Smooth muscle cell (in vitro differentiated cells): ENCODE measurements at regions not wholly inside any gene's neighbourhood (a gene's known extent, or its start where the extent isn't known, plus 50 kb on each side); places are given as distances from the start of the nearest gene placed in this dataset.

Source experiments
- DNase-seq: peaks from one replicate; lab custom pipeline; 2025; ENCODE audit not compliant: unreplicated experiment; lab: John Stamatoyannopoulos, UW
- H2AFZ ChIP-seq: fragments of 200-600 bp; sonication (generic); 2 replicates; pipeline ENCODE4 v1.6.0; 2016; ENCODE audit warnings: antibody characterized with exemption, low read depth, mild to moderate bottlenecking
- H3F3A ChIP-seq: fragments of 200-600 bp; sonication (generic); 2 replicates; pipeline ENCODE4 v1.6.0; 2017; ENCODE audit warnings: antibody characterized with exemption, low read depth
- H3K27ac ChIP-seq: fragments of 200-600 bp; sonication (generic); 2 replicates; pipeline ENCODE4 v1.5.1; 2016; ENCODE audit warnings: low read depth, mild to moderate bottlenecking
- H3K27me3 ChIP-seq: fragments of 200-600 bp; sonication (generic); 2 replicates; pipeline ENCODE4 v1.6.1; 2016; ENCODE audit warnings: low read depth, mild to moderate bottlenecking
- H3K36me3 ChIP-seq: fragments of 200-600 bp; sonication (generic); 2 replicates; pipeline ENCODE4 v1.5.1; 2016; ENCODE audit warnings: low read depth
- H3K4me1 ChIP-seq: fragments of 200-600 bp; sonication (generic); 2 replicates; pipeline ENCODE4 v1.5.1; 2016; ENCODE audit warnings: low read depth
- H3K4me2 ChIP-seq: fragments of 200-600 bp; sonication (generic); 2 replicates; pipeline ENCODE4 v1.6.0; 2016; ENCODE audit warnings: mild to moderate bottlenecking
- H3K4me3 ChIP-seq: fragments of 200-600 bp; sonication (generic); 2 replicates; pipeline ENCODE4 v1.5.1; 2016; ENCODE audit warnings: mild to moderate bottlenecking
- H3K79me2 ChIP-seq: fragments of 200-600 bp; sonication (generic); 2 replicates; pipeline ENCODE4 v1.6.0; 2016; ENCODE audit warnings: low read depth, mild to moderate bottlenecking
- H3K9ac ChIP-seq: fragments of 200-600 bp; sonication (generic); 2 replicates; pipeline ENCODE4 v1.6.0; 2016; ENCODE audit warnings: low read depth
- H3K9me3 ChIP-seq: fragments of 200-600 bp; sonication (generic); replicated peaks from 2 replicates; pipeline ENCODE4 v1.5.1; 2016; ENCODE audit warnings: low read depth
- H4K20me1 ChIP-seq: fragments of 200-600 bp; sonication (generic); 2 replicates; pipeline ENCODE4 v1.6.0; 2016; ENCODE audit warnings: low read depth
- CTCF ChIP-seq: fragments of 200-600 bp; sonication (generic); IDR thresholded peaks from 2 replicates; pipeline ENCODE4 v1.5.1; 2017; ENCODE audit warnings: borderline replicate concordance, mild to moderate bottlenecking, antibody characterized with exemption; ENCODE audit not compliant: insufficient read depth, poor library complexity, severe bottlenecking
- whole genome bisulfite sequencing: methylation state at CpG from one replicate; pipeline ENCODE4 v1.1.7; 2016; ENCODE audit warnings: low lambda C conversion rate; 5-methylcytosine and 5-hydroxymethylcytosine counted together

GRCh38 chr1:177891809-177892208 is 78.0 kb downstream of the SEC16B start:
- Histone ChIP-seq H3K79me2 (no peaks in the 10 kb centered on the region), H3K27ac (no peak overlapping the region), H3K36me3 (no peaks in the 10 kb centered on the region), H3K4me3 (no peak overlapping the region), H3K9me3 (peaks cover 3% of the 10 kb centered on the region), H3K9ac (no peak overlapping the region), H4K20me1 (no peaks in the 10 kb centered on the region), H3K4me2 (no peak overlapping the region), H2AFZ (no peak overlapping the region), H3K4me1 (no peaks in the 10 kb centered on the region), H3K27me3 (no peaks in the 10 kb centered on the region), H3F3A (no peaks in the 10 kb centered on the region)
- TF ChIP-seq CTCF, result no peak
- 83% methylated on average over 1 of the region's 1 CpG for WGBS
- no peak for DNase-seq

- Histone ChIP-seq H3K9ac (no peak overlapping the region), H3K27ac (no peak overlapping the region), H3K4me3 (no peak overlapping the region), H3K9me3 (peaks cover 3% of the 10 kb centered on the region), H3K4me1 (no peaks in the 10 kb centered on the region), H4K20me1 (no peaks in the 10 kb centered on the region), H3K27me3 (no peaks in the 10 kb centered on the region), H3K36me3 (no peaks in the 10 kb centered on the region), H3F3A (no peaks in the 10 kb centered on the region), H2AFZ (no peak overlapping the region), H3K4me2 (no peak overlapping the region), H3K79me2 (no peaks in the 10 kb centered on the region)
- no peak for TF ChIP-seq CTCF
- no peak for DNase-seq
- 83% methylated on average over 1 of the region's 1 CpG for WGBS
Measured at GRCh38 chr1:177890479-177890878, 79.4 kb downstream of the SEC16B start.

GRCh38 chr1:177884479-177885021 is 85.3 kb downstream of the SEC16B start:
- H3K4me3 ChIP-seq, result no peak overlapping the region

More at GRCh38 chr1:177884479-177885021, 85.3 kb downstream of the SEC16B start:
- Histone ChIP-seq H3K9ac (no peak overlapping the region), H3K9me3 (no peaks in the 10 kb centered on the region), H3K27me3 (no peaks in the 10 kb centered on the region), H4K20me1 (no peaks in the 10 kb centered on the region), H3K4me1 (peaks cover 4% of the 10 kb centered on the region), H3F3A (no peaks in the 10 kb centered on the region), H3K36me3 (no peaks in the 10 kb centered on the region), H2AFZ (no peak overlapping the region), H3K79me2 (no peaks in the 10 kb centered on the region), H3K27ac (no peak overlapping the region), H3K4me2 (no peak overlapping the region)
- no peak for DNase-seq
- TF ChIP-seq CTCF, result no peak
